Spleen (tissue), 11 donors: ENCODE measurements at regions not wholly inside any gene's neighbourhood (a gene's known extent, or its start where the extent isn't known, plus 50 kb on each side); places are given as distances from the start of the nearest gene placed in this dataset.

Experiments
- DNase-seq: peaks from one replicate; pipeline ENCODE4 v3.0.0-alpha.2; 2020
- H3K27ac ChIP-seq, 8 donors: fragments of 200-600 bp; sonication (generic) in 7 of 8; 1 replicate in 4 of 8; 2 replicates in 4 of 8; pipeline versions ENCODE4 v1.5.0 to v1.8.0; 2016 to 2021; ENCODE audit warnings: inconsistent platforms in 4 of 8, mild to moderate bottlenecking in 4 of 8, moderate library complexity in 1 of 8
- H3K27me3 ChIP-seq, 7 donors: fragments of 200-600 bp; sonication (generic) in 6 of 7; replicated peaks in 1 of 7; 1 replicate in 4 of 7; 2 replicates in 3 of 7; pipeline versions ENCODE4 v1.5.0 to v1.8.0; 2016 to 2021; ENCODE audit warnings: inconsistent platforms in 3 of 7, mild to moderate bottlenecking in 1 of 7
- H3K36me3 ChIP-seq, 6 donors: fragments of 200-600 bp; sonication (generic) in 5 of 6; 1 replicate in 4 of 6; 2 replicates in 2 of 6; pipeline versions ENCODE4 v1.5.0 to v1.8.0; 2016 to 2021; ENCODE audit warnings: inconsistent platforms in 2 of 6
- H3K4me1 ChIP-seq, 6 donors: fragments of 200-600 bp; sonication (generic) in 5 of 6; 1 replicate in 3 of 6; 2 replicates in 3 of 6; pipeline versions ENCODE4 v1.5.0 to v1.8.0; 2016 to 2021; ENCODE audit warnings: inconsistent platforms in 3 of 6
- H3K4me3 ChIP-seq, 8 donors: fragments of 200-600 bp; sonication (generic) in 7 of 8; 1 replicate in 4 of 8; 2 replicates in 4 of 8; pipeline versions ENCODE4 v1.5.0 to v1.8.0; 2016 to 2021; ENCODE audit warnings: inconsistent platforms in 4 of 8, mild to moderate bottlenecking in 4 of 8, moderate library complexity in 2 of 8
- H3K9me3 ChIP-seq, 8 donors: fragments of 200-600 bp; sonication (generic) in 7 of 8; 1 replicate in 4 of 8; 2 replicates in 4 of 8; pipeline versions ENCODE4 v1.5.0 to v1.8.0; 2016 to 2021; ENCODE audit warnings: inconsistent platforms in 4 of 8
- POLR2A ChIP-seq, 3 donors: fragments of 450-650 bp; IDR thresholded peaks; one replicate each; pipeline ENCODE4 v1.5.1; 2017; ENCODE audit warnings: antibody characterized with exemption in 3 of 3, mild to moderate bottlenecking in 1 of 3
- POLR2AphosphoS5 ChIP-seq, 3 donors: sonication (generic); formaldehyde crosslinking; IDR thresholded peaks; one replicate each; pipeline ENCODE4 v1.5.1; 2017; ENCODE audit warnings: antibody characterized with exemption in 3 of 3
- WGBS, 5 donors: extraction: QIAGEN DNeasy Blood & Tissue Kit in 3 of 5; methylation state at CpG; one replicate each; pipeline versions ENCODE4 v1.1.5 to v1.1.7; 2013 to 2018; 5-methylcytosine and 5-hydroxymethylcytosine counted together
- intact Hi-C: fragments of 100-400 bp; cut with DNase I; formaldehyde crosslinking; loops from one replicate; pipeline ENCODE4 v1.15.0; 2023; ENCODE audit warnings: low total_unique reads
- TF ChIP-seq, protein P1 (sequence below), 11 experiments: fragments of 200-600 bp in 7 of 11; fragments of 450-650 bp in 4 of 11; sonication (generic) in 4 of 11; IDR thresholded peaks in 8 of 11; conservative IDR thresholded peaks in 3 of 11; 1 replicate in 7 of 11; 2 replicates in 4 of 11; pipeline versions ENCODE4 v1.4.0 to v1.8.0; 2016 to 2021; ENCODE audit warnings: antibody characterized with exemption in 11 of 11, inconsistent platforms in 4 of 11, mild to moderate bottlenecking in 1 of 11
- donor health status: healthy with polysubstance abuse.
- donor health status: DM: no; HTN: no; CAD: no; lungs with moderate emphysema.
- donor health status: DM: no; HTN: no; CAD: no.
- donor health status: Bipolar disorder and iron deficiency.
- donor health status: healthy.
- donor health status: DM: no; HTN: no; CAD: no.
- donor health status: DM: yes; HTN: yes; CAD: no.

DNA sequence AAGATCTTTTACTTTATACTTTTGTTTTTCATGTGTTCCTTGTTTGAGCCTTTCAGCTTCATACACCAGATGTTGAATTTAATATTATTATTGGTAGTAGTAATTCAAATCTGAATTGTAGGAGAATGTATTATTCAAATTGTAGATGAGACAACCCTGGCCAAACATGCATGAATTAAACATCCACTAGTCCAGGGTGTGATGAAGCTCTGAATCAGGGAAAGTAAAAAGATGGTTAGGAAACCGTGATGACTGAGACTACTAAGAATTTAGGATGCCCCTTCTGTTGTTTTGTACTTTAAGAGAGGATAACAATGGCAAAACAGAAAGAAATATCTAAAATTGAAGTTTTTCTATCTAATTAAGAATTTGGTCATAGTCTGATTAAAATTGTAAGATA, 227.8 kb upstream of the CDH2 start:
- DNase-seq: no peak
- intact Hi-C loops: no loop called here
- WGBS, 5 donors: 43 to 61% (median 54%) methylated on average over 1 of the region's 1 CpG
- Histone ChIP-seq H3K9me3 (peaks cover 0 to 7% (median 4%) of the 10 kb centered on the region in 8 donors), H3K4me3 (no peak overlapping the region), H3K27me3 (no peaks in the 10 kb centered on the region), H3K36me3 (no peaks in the 10 kb centered on the region), H3K27ac (no peak overlapping the region), H3K4me1 (no peaks in the 10 kb centered on the region)
- TF ChIP-seq, protein P1, sequence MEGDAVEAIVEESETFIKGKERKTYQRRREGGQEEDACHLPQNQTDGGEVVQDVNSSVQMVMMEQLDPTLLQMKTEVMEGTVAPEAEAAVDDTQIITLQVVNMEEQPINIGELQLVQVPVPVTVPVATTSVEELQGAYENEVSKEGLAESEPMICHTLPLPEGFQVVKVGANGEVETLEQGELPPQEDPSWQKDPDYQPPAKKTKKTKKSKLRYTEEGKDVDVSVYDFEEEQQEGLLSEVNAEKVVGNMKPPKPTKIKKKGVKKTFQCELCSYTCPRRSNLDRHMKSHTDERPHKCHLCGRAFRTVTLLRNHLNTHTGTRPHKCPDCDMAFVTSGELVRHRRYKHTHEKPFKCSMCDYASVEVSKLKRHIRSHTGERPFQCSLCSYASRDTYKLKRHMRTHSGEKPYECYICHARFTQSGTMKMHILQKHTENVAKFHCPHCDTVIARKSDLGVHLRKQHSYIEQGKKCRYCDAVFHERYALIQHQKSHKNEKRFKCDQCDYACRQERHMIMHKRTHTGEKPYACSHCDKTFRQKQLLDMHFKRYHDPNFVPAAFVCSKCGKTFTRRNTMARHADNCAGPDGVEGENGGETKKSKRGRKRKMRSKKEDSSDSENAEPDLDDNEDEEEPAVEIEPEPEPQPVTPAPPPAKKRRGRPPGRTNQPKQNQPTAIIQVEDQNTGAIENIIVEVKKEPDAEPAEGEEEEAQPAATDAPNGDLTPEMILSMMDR (IDR thresholded peaks at IDR 0.05 in 8 of 11, conservative IDR thresholded peaks at IDR 0.05 in 3 of 11): no peak
- no peak for TF ChIP-seq POLR2A (IDR thresholded peaks at IDR 0.05)
- no peak for TF ChIP-seq POLR2AphosphoS5 (IDR thresholded peaks at IDR 0.05)

DNA sequence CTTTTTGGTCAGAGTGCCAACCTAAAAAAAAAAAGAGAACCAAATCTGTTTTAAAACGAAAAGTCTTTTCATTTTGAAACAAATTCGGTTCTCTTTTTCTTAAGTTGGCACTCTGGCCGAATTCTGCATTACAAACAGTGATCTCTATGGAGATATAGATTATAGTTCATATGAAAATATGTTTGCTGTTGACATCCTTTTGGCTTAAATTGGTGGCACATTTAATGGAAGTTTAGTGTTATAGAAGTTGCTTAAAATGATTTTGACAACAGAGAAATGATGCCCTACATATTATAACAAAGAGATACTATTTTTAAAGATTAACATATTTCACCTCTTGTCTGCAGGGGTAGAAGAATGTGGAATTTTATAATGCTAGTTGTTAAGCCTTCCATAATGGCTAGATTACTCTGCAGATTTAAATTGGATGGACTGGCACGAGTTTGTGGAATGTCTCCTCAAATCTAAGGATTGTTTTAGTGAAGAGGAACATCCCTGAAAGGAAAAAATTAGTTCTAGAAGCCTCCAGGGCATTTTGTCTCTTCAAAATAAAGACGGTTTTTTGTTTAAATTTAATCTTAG, 222.9 kb upstream of the CDH2 start:
- no peak for DNase-seq
- TF ChIP-seq POLR2A (IDR thresholded peaks at IDR 0.05): no peak
- TF ChIP-seq, protein P1 (IDR thresholded peaks at IDR 0.05 in 8 of 11, conservative IDR thresholded peaks at IDR 0.05 in 3 of 11): no peak
- no peak for TF ChIP-seq POLR2AphosphoS5 (IDR thresholded peaks at IDR 0.05)

DNA sequence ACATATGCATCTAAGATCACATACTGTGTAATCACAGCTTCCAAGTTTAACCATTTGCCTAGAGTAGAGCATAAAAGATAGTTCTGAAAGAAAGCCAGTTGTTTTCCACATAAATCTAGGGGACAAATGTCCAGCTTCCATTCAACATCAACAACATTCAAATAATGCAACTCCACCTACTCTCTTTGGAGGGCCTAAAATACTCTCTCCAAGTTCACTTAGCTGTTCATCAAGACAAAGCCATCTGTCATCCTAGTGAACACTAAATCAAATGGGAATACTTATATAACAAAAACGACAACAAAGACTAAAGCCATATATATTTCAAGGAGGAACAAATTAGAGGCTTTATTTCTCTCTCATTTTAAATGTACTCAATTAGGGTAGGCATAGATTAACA, 221.5 kb upstream of the CDH2 start:
- no peak overlapping the region for H3K4me3 ChIP-seq
- TF ChIP-seq, protein P1 (IDR thresholded peaks at IDR 0.05 in 8 of 11, conservative IDR thresholded peaks at IDR 0.05 in 3 of 11): no peak
- TF ChIP-seq POLR2A (IDR thresholded peaks at IDR 0.05) (no peak), POLR2AphosphoS5 (IDR thresholded peaks at IDR 0.05) (no peak)
- no peaks in the 10 kb centered on the region for H3K36me3 ChIP-seq
- intact Hi-C loops: no loop called here
- WGBS, 5 donors: 42 to 79% (median 53%) methylated on average over 1 of the region's 1 CpG
- no peaks in the 10 kb centered on the region for H3K27me3 ChIP-seq
- H3K9me3 ChIP-seq: peaks cover 0 to 8% (median 0%) of the 10 kb centered on the region in 8 donors
- no peak for DNase-seq
- no peak overlapping the region for H3K27ac ChIP-seq
- H3K4me1 ChIP-seq: no peaks in the 10 kb centered on the region

More for the DNA sequence above, 222.9 kb upstream of the CDH2 start:
- WGBS, 5 donors: 57 to 73% (median 67%) methylated on average over 5 of the region's 5 CpGs
- intact Hi-C loops: no loop called here
- Histone ChIP-seq H3K36me3 (no peaks in the 10 kb centered on the region), H3K4me3 (no peak overlapping the region), H3K27me3 (no peaks in the 10 kb centered on the region), H3K9me3 (peaks cover 0 to 5% (median 2%) of the 10 kb centered on the region in 8 donors), H3K4me1 (no peaks in the 10 kb centered on the region), H3K27ac (no peak overlapping the region)

DNA sequence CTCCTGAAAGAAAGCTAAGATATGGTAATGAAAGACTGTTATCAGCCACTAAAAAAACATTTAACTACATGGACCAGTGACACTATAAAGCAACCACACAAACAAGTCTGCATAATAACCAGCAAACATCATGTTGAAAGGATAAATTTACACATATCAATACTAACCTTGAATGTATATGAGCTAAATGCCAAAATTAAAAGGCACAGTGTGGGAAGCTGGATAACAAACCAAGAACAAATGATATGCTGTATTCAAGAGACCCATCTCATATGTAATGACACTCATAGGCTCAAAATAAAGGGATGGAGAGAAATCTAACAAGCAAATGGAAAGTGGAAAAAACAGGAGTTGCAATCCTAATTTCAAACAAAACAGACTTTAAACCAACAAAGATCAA, 213.1 kb upstream of the CDH2 start:
- peaks cover 0 to 61% (median 37%) of the 10 kb centered on the region in 8 donors for H3K9me3 ChIP-seq
- H3K4me1 ChIP-seq: no peaks in the 10 kb centered on the region
- intact Hi-C loops: no loop called here
- no peaks in the 10 kb centered on the region for H3K27me3 ChIP-seq
- no peak for DNase-seq
- H3K36me3 ChIP-seq: no peaks in the 10 kb centered on the region
- TF ChIP-seq, protein P1 (IDR thresholded peaks at IDR 0.05 in 8 of 11, conservative IDR thresholded peaks at IDR 0.05 in 3 of 11): no peak
- no peak for TF ChIP-seq POLR2AphosphoS5 (IDR thresholded peaks at IDR 0.05)
- TF ChIP-seq POLR2A (IDR thresholded peaks at IDR 0.05): no peak
- H3K27ac ChIP-seq: no peak overlapping the region
- H3K4me3 ChIP-seq: no peak overlapping the region
